CD4-positive, alpha-beta T cell treated with Interleukin-4 for 4 hours (primary cell): ENCODE measurements at regions not wholly inside any gene's neighbourhood (a gene's known extent, or its start where the extent isn't known, plus 50 kb on each side); places are given as distances from the start of the nearest gene placed in this dataset.
"Not testable (repeated sequence)": the region's sequence is repeated elsewhere in the genome, so short reads cannot be mapped to it uniquely, and the experiment has no call there.

ENCODE experiments used
- DNase-seq: peaks from one replicate; pipeline ENCODE4 v3.0.0-alpha.2; 2020

- DNase-seq: no peak
Observed at GRCh38 chr1:4121834-4122512, 221.9 kb upstream of the C1orf174 start.

GRCh38 chr1:4122513-4123160, 222.6 kb upstream of the C1orf174 start:
- no peak for DNase-seq

GRCh38 chr1:4124631-4125145, 224.6 kb upstream of the C1orf174 start:
- no peak for DNase-seq

GRCh38 chr1:4126251-4126650, 226.2 kb upstream of the C1orf174 start:
- DNase-seq: no peak

- DNase-seq: no peak
Observed at GRCh38 chr1:4126731-4127591, 226.9 kb upstream of the C1orf174 start.

GRCh38 chr1:4127592-4128140, 227.6 kb upstream of the C1orf174 start:
- no peak for DNase-seq

GRCh38 chr1:4128616-4129015, 228.5 kb upstream of the C1orf174 start:
- DNase-seq: no peak

- no peak for DNase-seq
Observed at GRCh38 chr1:4129693-4130092, 229.6 kb upstream of the C1orf174 start.

GRCh38 chr1:4130096-4130495, 230.0 kb upstream of the C1orf174 start:
- no peak for DNase-seq

- DNase-seq: no peak
Observed at GRCh38 chr1:4131734-4132133, 231.7 kb upstream of the C1orf174 start.

GRCh38 chr1:4132352-4133296, 232.6 kb upstream of the C1orf174 start:
- DNase-seq: no peak

- no peak for DNase-seq
Observed at GRCh38 chr1:4133297-4133938, 233.3 kb upstream of the C1orf174 start.

GRCh38 chr1:4133939-4134321, 233.9 kb upstream of the C1orf174 start:
- no peak for DNase-seq

- not testable (repeated sequence) for DNase-seq
Observed at GRCh38 chr1:4135853-4136252, 235.8 kb upstream of the C1orf174 start.

GRCh38 chr1:4137621-4138415, 237.7 kb upstream of the C1orf174 start:
- no peak for DNase-seq

- no peak for DNase-seq
Observed at GRCh38 chr1:4139646-4140045, 239.6 kb upstream of the C1orf174 start.

GRCh38 chr1:4140241-4140640, 240.2 kb upstream of the C1orf174 start:
- no peak for DNase-seq

- no peak for DNase-seq
Observed at GRCh38 chr1:4140821-4141220, 240.7 kb upstream of the C1orf174 start.

GRCh38 chr1:4144349-4144971, 244.4 kb upstream of the C1orf174 start:
- no peak for DNase-seq

- no peak for DNase-seq
Observed at GRCh38 chr1:4146101-4146500, 246.0 kb upstream of the C1orf174 start.
